PC-3 (cell line): ENCODE measurements at regions not wholly inside any gene's neighbourhood (a gene's known extent, or its start where the extent isn't known, plus 50 kb on each side); places are given as distances from the start of the nearest gene placed in this dataset.

Source experiments
- ATAC-seq: fragments of 200-7000 bp; cut with Tn5 transposase; 2 replicates; pipeline ENCODE4 v1.9.1; 2020; ENCODE audit warnings: mild to moderate bottlenecking, moderate library complexity
- BruUV-seq: library from RNA; stranded (reverse); fragments of 400-500 nt; replicated peaks from 2 replicates; lab custom pipeline; 2021; lab: Mats Ljungman, UMichigan
- CTCF ChIA-PET: fragments of 300-600 bp; sonication (Branson Sonifier 250); formaldehyde crosslinking; loops from one replicate; lab custom pipeline; 2022; ENCODE audit warnings: antibody characterized with exemption; lab: Charles Lee
- POLR2A ChIA-PET: fragments of 300-600 bp; sonication (Branson Sonifier 250); formaldehyde crosslinking; loops from one replicate; lab custom pipeline; 2022; ENCODE audit warnings: antibody characterized with exemption; ENCODE audit not compliant: unreplicated experiment; lab: Charles Lee
- DNase-seq: peaks from one replicate; pipeline ENCODE4 v3.0.0-alpha.2; 2015
- H2AFZ ChIP-seq: fragments of 300-600 bp; sonication (generic); 2 replicates; pipeline ENCODE4 v1.6.0; 2016; ENCODE audit warnings: antibody characterized with exemption, low read length
- H3F3A ChIP-seq: fragments of 300-600 bp; sonication (generic); one replicate; pipeline ENCODE4 v1.6.0; 2017; ENCODE audit warnings: antibody characterized with exemption, low read length, control low read depth, mild to moderate bottlenecking; ENCODE audit not compliant: unreplicated experiment
- H3K27ac ChIP-seq: fragments of 300-600 bp; sonication (generic); 2 replicates; pipeline ENCODE4 v1.5.1; 2016; ENCODE audit warnings: mild to moderate bottlenecking, low read length
- H3K27me3 ChIP-seq: fragments of 300-600 bp; sonication (generic); 2 replicates; pipeline ENCODE4 v1.6.1; 2016; ENCODE audit warnings: low read length, mixed read lengths
- H3K36me3 ChIP-seq: fragments of 300-600 bp; sonication (generic); 2 replicates; pipeline ENCODE4 v1.6.1; 2016; ENCODE audit warnings: low read depth, mixed run types, low read length, mixed read lengths
- H3K4me1 ChIP-seq: fragments of 300-600 bp; sonication (generic); 2 replicates; pipeline ENCODE4 v1.5.1; 2016; ENCODE audit warnings: low read length; ENCODE audit not compliant: insufficient read depth
- H3K4me2 ChIP-seq: fragments of 300-600 bp; sonication (generic); 2 replicates; pipeline ENCODE4 v1.6.0; 2016; ENCODE audit warnings: low read length
- H3K4me3 ChIP-seq: fragments of 300-600 bp; sonication (generic); 2 replicates; pipeline ENCODE4 v1.5.1; 2016; ENCODE audit warnings: mild to moderate bottlenecking, low read length, mixed read lengths
- H3K79me2 ChIP-seq: fragments of 300-600 bp; sonication (generic); 2 replicates; pipeline ENCODE4 v1.6.1; 2017; ENCODE audit warnings: low read length, mixed read lengths
- H3K9ac ChIP-seq: fragments of 300-600 bp; sonication (generic); 2 replicates; pipeline ENCODE4 v1.6.0; 2016; ENCODE audit warnings: mild to moderate bottlenecking, low read length
- H3K9me2 ChIP-seq: fragments of 300-600 bp; sonication (generic); replicated peaks from 2 replicates; pipeline ENCODE4 v1.6.1; 2016; ENCODE audit warnings: mixed run types, low read length, mixed read lengths
- H3K9me3 ChIP-seq: fragments of 300-600 bp; sonication (generic); 2 replicates; pipeline ENCODE4 v1.6.1; 2016; ENCODE audit warnings: low read length, mixed read lengths
- H4K20me1 ChIP-seq: fragments of 300-600 bp; sonication (generic); 2 replicates; pipeline ENCODE4 v1.6.1; 2016; ENCODE audit warnings: low read length, mixed read lengths
- CTCF ChIP-seq: fragments of 300-600 bp; sonication (generic); conservative IDR thresholded peaks from 2 replicates; pipeline ENCODE4 v1.5.1; 2017; ENCODE audit warnings: antibody characterized with exemption, low read depth, mild to moderate bottlenecking, low read length
- EZH2 ChIP-seq: fragments of 300-600 bp; sonication (generic); IDR thresholded peaks from one replicate; pipeline ENCODE4 v1.6.1; 2017; ENCODE audit warnings: antibody characterized with exemption, mild to moderate bottlenecking, low read length; ENCODE audit not compliant: unreplicated experiment
- EZH2phosphoT487 ChIP-seq: fragments of 300-600 bp; sonication (generic); IDR thresholded peaks from 2 replicates; pipeline ENCODE4 v1.6.1; 2018; ENCODE audit warnings: mild to moderate bottlenecking, antibody characterized with exemption, low read length, borderline replicate concordance
- intact Hi-C: fragments of 100-400 bp; cut with micrococcal nuclease; formaldehyde crosslinking; loops from 2 replicates; pipeline ENCODE4 v1.9.0; 2023

- Histone ChIP-seq H3K79me2 (no peaks in the 10 kb centered on the region), H3K4me1 (no peaks in the 10 kb centered on the region), H4K20me1 (no peaks in the 10 kb centered on the region), H3K9ac (no peak overlapping the region), H3K36me3 (no peaks in the 10 kb centered on the region), H2AFZ (no peak overlapping the region), H3K4me3 (no peak overlapping the region), H3K4me2 (no peak overlapping the region), H3K9me3 (no peaks in the 10 kb centered on the region), H3K9me2 (no peaks in the 10 kb centered on the region), H3K27ac (no peak overlapping the region), H3K27me3 (no peaks in the 10 kb centered on the region), H3F3A (no peaks in the 10 kb centered on the region)
- intact Hi-C loops: no loop called here
- BruUV-seq: no TSS peak
- CTCF ChIA-PET: no interaction called here
- POLR2A ChIA-PET: no interaction called here
- no peak for DNase-seq
- no peak for ATAC-seq
- TF ChIP-seq EZH2phosphoT487 (no peak), EZH2 (no peak), CTCF (no peak)
Observed at GRCh38 chr21:35423709-35424108, 374.6 kb upstream of the RUNX1 start.

- intact Hi-C loops: no loop called here
- no peak for ATAC-seq
- no TSS peak for BruUV-seq
Observed at GRCh38 chr21:35422011-35422410, 372.9 kb upstream of the RUNX1 start.

More at GRCh38 chr21:35422011-35422410, 372.9 kb upstream of the RUNX1 start:
- ChIA-PET POLR2A (interaction anchor here (0.5 kb wide), 1 partner anchor 72 kb away, joined by 3 read pairs; no protein-coding TSS in a partner anchor), CTCF (no interaction called here)
- DNase-seq: no peak
- Histone ChIP-seq H3F3A (no peaks in the 10 kb centered on the region), H2AFZ (no peak overlapping the region), H3K36me3 (no peaks in the 10 kb centered on the region), H3K27me3 (no peaks in the 10 kb centered on the region), H3K79me2 (no peaks in the 10 kb centered on the region), H3K4me1 (no peaks in the 10 kb centered on the region), H3K27ac (no peak overlapping the region), H3K9me2 (no peaks in the 10 kb centered on the region), H3K9me3 (no peaks in the 10 kb centered on the region), H3K4me3 (no peak overlapping the region), H3K4me2 (no peak overlapping the region), H3K9ac (no peak overlapping the region), H4K20me1 (no peaks in the 10 kb centered on the region)
- no peak for TF ChIP-seq EZH2phosphoT487
- no peak for TF ChIP-seq CTCF
- TF ChIP-seq EZH2: no peak
